Activated naive CD4-positive, alpha-beta T cell treated with anti-CD3 and anti-CD28 coated beads, Interleukin-2, amount 10 ng/mL, durations not matched to agents 7 days and 5 days (primary cell): ENCODE measurements at regions not wholly inside any gene's neighbourhood (a gene's known extent, or its start where the extent isn't known, plus 50 kb on each side); places are given as distances from the start of the nearest gene placed in this dataset.

Experiments used
- CTCF ChIA-PET: fragments of 350-600 bp; sonication (Branson Sonifier 250); formaldehyde crosslinking; loops from one replicate; lab custom pipeline; 2021; ENCODE audit warnings: antibody characterized with exemption; lab: Charles Lee
- DNase-seq: peaks from one replicate; pipeline ENCODE4 v3.0.0-alpha.2; 2020
- H3K27ac Mint-ChIP-seq: one replicate; pipeline ENCODE4 v1.8.0; 2021; ENCODE audit warnings: mild to moderate bottlenecking, moderate library complexity, mixed read lengths
- H3K27me3 Mint-ChIP-seq: one replicate; pipeline ENCODE4 v1.8.0; 2021; ENCODE audit warnings: mild to moderate bottlenecking, mixed read lengths
- H3K36me3 Mint-ChIP-seq: one replicate; pipeline ENCODE4 v1.8.0; 2021; ENCODE audit warnings: mixed read lengths
- H3K4me1 Mint-ChIP-seq: one replicate; pipeline ENCODE4 v1.8.0; 2021; ENCODE audit warnings: mixed read lengths
- H3K4me3 Mint-ChIP-seq: one replicate; pipeline ENCODE4 v1.8.0; 2021; ENCODE audit warnings: mild to moderate bottlenecking, moderate library complexity, mixed read lengths
- H3K9me3 Mint-ChIP-seq: one replicate; pipeline ENCODE4 v1.8.0; 2021; ENCODE audit warnings: mixed read lengths

DNA sequence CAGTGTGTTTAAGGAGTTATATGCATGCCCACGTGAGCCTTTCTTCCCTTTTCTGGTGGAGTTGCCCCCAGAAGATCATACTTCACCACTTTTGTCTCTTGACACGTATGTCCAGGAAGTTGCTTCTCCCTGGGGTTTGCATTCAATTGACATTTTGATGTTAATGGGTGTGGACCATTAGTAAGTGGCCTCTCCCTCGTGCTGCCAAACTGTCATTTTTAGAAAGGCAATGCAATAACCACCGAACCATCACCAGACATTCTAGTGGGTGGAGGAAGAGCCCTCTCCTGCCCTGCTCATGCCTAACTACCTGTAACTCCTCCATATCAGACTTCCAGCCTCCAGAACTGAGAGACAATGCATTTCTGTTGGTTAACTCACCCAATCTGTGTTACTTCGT, 290.8 kb downstream of the ATPSCKMT start:
- H3K4me3 Mint-ChIP-seq: no peak overlapping the region
- no peak overlapping the region for H3K27ac Mint-ChIP-seq
- peaks cover 4% of the 10 kb centered on the region for H3K9me3 Mint-ChIP-seq
- no peaks in the 10 kb centered on the region for H3K27me3 Mint-ChIP-seq
- no peaks in the 10 kb centered on the region for H3K4me1 Mint-ChIP-seq
- CTCF ChIA-PET: no interaction called here
- DNase-seq: no peak
- H3K36me3 Mint-ChIP-seq: no peaks in the 10 kb centered on the region

DNA sequence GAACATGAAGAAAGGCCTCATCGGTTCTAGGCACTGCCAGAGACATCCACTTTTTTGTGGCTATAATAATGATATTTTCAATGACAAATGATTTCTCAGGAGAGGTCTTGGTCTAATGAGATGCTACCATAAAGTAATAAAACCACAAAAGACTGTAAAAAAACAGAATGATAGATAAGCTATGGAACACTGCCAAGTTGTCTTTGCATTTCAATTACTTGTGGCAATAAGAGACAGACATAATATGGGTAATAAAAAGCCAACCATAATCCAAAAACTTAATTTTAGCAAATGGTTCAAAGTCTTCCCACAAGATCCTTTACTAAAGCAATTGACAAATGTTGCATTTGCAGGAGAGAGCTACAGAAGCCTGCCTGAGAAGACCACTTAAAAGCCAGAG, 292.5 kb downstream of the ATPSCKMT start:
- CTCF ChIA-PET: no interaction called here
- H3K36me3 Mint-ChIP-seq: no peaks in the 10 kb centered on the region
- H3K27ac Mint-ChIP-seq: no peak overlapping the region
- no peak for DNase-seq
- no peaks in the 10 kb centered on the region for H3K27me3 Mint-ChIP-seq
- no peak overlapping the region for H3K4me3 Mint-ChIP-seq
- H3K9me3 Mint-ChIP-seq: peaks cover 4% of the 10 kb centered on the region
- no peaks in the 10 kb centered on the region for H3K4me1 Mint-ChIP-seq

DNA sequence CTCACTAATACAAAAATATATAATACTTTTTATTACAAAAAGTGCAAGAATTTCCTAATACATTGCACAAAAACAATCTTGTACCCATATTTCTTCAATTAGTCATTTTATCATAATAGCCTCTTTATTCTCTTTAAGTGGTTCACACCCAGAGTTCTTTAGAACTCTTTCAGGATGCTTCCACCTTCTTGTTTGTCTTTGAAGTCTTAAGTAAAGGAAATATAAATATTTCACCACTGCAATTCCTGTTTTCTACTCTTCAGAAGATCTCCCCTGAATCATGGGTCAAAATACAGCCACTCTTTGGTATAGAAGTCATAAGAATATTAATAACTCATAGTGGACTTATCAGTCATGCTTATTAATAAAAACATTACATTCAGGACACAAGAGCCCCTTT, 293.0 kb downstream of the ATPSCKMT start:
- H3K4me3 Mint-ChIP-seq: no peak overlapping the region
- no peaks in the 10 kb centered on the region for H3K27me3 Mint-ChIP-seq
- CTCF ChIA-PET: no interaction called here
- H3K9me3 Mint-ChIP-seq: peaks cover 4% of the 10 kb centered on the region
- H3K4me1 Mint-ChIP-seq: no peaks in the 10 kb centered on the region
- no peaks in the 10 kb centered on the region for H3K36me3 Mint-ChIP-seq
- no peak overlapping the region for H3K27ac Mint-ChIP-seq
- DNase-seq: no peak

DNA sequence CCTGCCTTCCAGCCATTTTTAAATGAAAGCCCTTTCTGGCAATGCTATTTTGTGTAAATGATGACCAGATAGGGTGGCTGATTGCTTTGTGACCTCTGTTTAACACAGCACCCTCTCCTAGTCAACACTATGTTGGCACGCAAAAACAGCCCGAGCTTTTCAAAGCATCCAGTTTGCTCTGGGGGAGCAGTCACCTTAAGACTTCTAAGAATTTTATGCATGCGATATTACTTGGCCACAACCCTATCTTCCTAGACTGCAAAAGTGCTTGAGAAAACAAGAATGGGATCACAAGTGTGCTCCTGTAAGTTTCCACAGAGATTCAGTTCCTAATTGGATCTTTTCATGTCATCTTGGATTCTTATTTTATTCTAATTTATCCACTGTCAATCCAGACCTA, 294.1 kb downstream of the ATPSCKMT start:
- Mint-ChIP-seq H3K4me1 (no peaks in the 10 kb centered on the region), H3K4me3 (no peak overlapping the region), H3K9me3 (peaks cover 4% of the 10 kb centered on the region), H3K27ac (no peak overlapping the region), H3K36me3 (no peaks in the 10 kb centered on the region), H3K27me3 (no peaks in the 10 kb centered on the region)
- CTCF ChIA-PET: no interaction called here
- no peak for DNase-seq

DNA sequence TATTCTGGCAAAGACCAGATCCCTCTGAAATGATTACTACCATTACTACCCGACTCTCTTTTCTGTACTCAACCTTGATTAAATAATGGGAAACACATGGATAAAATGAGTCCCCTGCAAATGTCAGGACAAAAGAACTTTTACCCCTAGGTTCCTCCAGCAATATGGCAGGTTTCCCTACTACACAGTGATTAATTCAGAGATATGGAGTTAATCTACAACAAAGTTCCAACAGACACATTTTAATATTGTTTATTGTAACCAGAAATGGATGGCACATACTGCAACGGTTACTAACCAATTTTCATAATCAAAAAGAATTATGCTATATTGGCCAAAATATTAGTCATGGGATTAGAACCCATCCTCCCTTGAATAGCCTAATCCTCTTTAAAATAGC, 294.8 kb downstream of the ATPSCKMT start:
- no peak for DNase-seq
- H3K27ac Mint-ChIP-seq: no peak overlapping the region
- H3K36me3 Mint-ChIP-seq: no peaks in the 10 kb centered on the region
- H3K9me3 Mint-ChIP-seq: peaks cover 2% of the 10 kb centered on the region
- H3K27me3 Mint-ChIP-seq: no peaks in the 10 kb centered on the region
- H3K4me3 Mint-ChIP-seq: no peak overlapping the region
- CTCF ChIA-PET: no interaction called here
- H3K4me1 Mint-ChIP-seq: no peaks in the 10 kb centered on the region

DNA sequence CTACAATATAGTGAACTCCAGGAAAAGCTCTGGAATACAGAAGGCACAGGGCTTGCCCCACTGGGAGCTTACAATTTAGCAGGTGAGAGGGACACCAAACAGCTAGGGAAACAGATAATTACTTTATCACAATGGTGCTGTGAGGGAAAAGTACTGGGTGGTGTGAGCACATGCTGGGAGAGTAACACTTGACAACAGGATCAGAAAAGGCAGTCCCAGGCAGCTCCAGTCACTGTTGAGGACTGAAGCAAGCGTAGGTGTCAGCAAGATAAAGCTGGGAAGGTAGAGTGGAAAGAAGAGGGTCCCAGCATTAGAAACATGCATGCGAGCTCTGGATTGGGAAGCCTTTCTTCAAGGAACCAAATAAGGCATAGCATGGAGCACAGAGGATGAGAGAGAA, 296.0 kb downstream of the ATPSCKMT start:
- H3K4me3 Mint-ChIP-seq: no peak overlapping the region
- CTCF ChIA-PET: no interaction called here
- H3K9me3 Mint-ChIP-seq: no peaks in the 10 kb centered on the region
- no peaks in the 10 kb centered on the region for H3K4me1 Mint-ChIP-seq
- no peak for DNase-seq
- no peaks in the 10 kb centered on the region for H3K36me3 Mint-ChIP-seq
- H3K27me3 Mint-ChIP-seq: no peaks in the 10 kb centered on the region
- no peak overlapping the region for H3K27ac Mint-ChIP-seq

DNA sequence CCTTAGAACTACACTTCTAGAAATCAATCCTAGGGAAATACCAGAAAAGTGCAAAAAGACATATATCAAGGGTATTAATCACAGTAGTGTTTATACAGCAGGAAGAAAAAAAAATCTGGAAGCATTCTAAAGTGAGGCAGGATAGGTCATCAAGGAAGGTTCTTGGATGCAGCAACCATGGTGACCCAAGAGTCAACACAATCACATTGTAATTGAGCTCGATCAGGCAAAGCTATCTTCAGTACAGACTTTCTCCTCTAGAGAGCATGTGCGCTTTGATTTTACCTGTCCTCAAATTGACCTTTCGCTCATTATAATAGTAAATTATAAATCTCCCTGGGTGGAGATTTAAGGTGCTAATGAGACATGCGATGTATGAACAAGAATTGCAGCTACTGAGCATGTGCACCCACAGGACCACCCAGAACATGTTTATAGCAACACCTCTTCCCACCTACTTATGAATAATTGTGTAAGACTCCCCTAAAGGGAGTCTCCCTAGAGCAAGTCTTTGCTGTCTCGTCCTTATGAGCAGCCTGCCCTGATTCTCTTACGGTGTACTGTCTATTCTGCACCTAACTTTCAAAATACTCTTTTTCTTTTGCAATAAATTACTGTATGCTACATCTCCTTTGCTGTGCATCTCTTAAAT, 297.7 kb downstream of the ATPSCKMT start:
- CTCF ChIA-PET: no interaction called here
- Mint-ChIP-seq H3K36me3 (no peaks in the 10 kb centered on the region), H3K4me3 (no peak overlapping the region), H3K27me3 (no peaks in the 10 kb centered on the region), H3K9me3 (no peaks in the 10 kb centered on the region), H3K4me1 (no peaks in the 10 kb centered on the region), H3K27ac (no peak overlapping the region)
- no peak for DNase-seq

DNA sequence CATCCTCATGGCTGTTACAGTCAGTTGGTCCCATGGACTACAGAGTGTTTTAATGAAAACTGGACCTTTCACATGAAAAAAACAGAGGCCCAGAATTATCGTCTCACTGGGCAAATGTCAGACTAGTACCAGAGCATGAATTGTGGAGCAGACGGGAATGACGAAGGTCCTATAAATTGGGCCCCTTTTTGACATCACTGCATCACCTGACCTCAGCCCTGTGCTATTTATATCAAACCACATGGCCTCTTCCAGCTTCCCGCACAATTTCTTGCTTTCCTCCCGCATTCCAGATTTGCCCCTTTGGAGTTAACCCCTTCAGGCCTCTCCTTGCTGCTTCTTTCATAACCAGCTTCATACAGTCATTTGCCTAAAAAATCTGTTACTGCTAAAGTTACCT, 301.7 kb downstream of the ATPSCKMT start:
- Mint-ChIP-seq H3K27ac (no peak overlapping the region), H3K9me3 (no peaks in the 10 kb centered on the region), H3K4me1 (no peaks in the 10 kb centered on the region), H3K36me3 (no peaks in the 10 kb centered on the region), H3K4me3 (no peak overlapping the region), H3K27me3 (no peaks in the 10 kb centered on the region)
- DNase-seq: no peak
- CTCF ChIA-PET: no interaction called here

DNA sequence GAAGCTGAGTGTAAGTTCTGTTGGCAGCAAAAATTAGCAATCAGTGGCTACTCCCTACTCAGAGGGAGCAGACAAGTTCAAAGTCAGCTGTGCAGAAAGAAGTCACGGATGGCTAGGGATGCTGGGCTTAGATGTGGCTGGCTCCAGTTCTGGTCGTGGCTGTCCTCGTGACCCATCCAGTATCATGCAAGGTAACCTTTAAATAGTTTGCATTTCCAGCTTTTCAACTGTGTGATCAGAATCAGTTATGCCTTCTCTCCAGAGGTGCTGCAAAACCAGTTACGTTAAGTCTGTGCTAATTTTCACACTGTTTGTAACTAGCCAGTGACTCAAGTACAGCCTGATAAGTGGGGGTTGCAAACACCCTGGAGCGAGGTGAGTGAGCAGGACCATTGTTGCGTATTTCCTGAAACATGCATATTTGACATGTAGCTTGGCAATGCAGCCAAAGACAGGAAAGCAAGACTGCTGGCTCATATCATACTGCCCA, 302.4 kb downstream of the ATPSCKMT start:
- Mint-ChIP-seq H3K4me1 (no peaks in the 10 kb centered on the region), H3K27me3 (no peaks in the 10 kb centered on the region), H3K9me3 (no peaks in the 10 kb centered on the region), H3K36me3 (no peaks in the 10 kb centered on the region), H3K27ac (no peak overlapping the region), H3K4me3 (no peak overlapping the region)
- CTCF ChIA-PET: no interaction called here
- no peak for DNase-seq

DNA sequence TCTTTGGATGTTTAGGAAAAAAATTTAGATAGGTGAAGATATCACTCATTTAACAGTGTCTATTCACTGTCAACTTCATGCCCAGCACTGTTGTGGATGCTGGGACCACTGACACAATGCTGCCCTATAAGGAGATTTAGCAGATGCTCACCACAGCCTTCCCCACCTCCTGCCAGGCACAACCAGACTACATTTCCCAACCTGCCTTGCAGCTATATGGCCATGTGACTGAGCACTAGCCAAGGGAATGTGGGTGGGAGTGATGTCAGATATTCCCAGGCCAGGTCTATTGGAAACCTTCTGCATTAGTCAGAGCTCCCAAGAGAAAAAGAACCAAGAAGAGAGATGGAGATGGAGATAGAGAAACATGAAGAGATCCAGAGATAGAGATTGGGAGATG, 302.6 kb upstream of the TAS2R1 start:
- H3K4me3 Mint-ChIP-seq: no peak overlapping the region
- CTCF ChIA-PET: no interaction called here
- H3K36me3 Mint-ChIP-seq: no peaks in the 10 kb centered on the region
- no peak overlapping the region for H3K27ac Mint-ChIP-seq
- H3K4me1 Mint-ChIP-seq: no peaks in the 10 kb centered on the region
- no peak for DNase-seq
- H3K27me3 Mint-ChIP-seq: no peaks in the 10 kb centered on the region
- peaks cover 18% of the 10 kb centered on the region for H3K9me3 Mint-ChIP-seq

DNA sequence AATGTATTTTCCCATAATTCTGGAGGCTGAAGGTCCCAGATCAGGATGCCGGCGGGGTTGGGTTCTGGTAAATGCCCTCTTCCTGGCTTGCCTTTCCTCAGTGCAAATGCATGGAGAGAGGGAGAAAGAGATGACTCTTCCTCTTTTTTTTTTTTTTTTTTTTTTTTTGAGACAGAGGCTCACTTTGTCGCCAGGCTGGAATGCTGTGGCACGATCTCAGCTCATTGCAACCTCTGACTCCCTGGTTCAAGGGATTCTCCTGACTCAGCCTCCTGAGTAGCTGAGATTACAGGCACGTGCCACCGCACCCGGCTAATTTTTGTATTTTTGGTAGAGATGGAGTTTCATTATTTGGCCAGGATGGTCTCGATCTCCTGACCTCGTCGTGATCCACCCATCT, 300.0 kb upstream of the TAS2R1 start:
- H3K27ac Mint-ChIP-seq: no peak overlapping the region
- H3K36me3 Mint-ChIP-seq: no peaks in the 10 kb centered on the region
- no peak for DNase-seq
- H3K9me3 Mint-ChIP-seq: peaks cover 13% of the 10 kb centered on the region
- H3K27me3 Mint-ChIP-seq: no peaks in the 10 kb centered on the region
- no peak overlapping the region for H3K4me3 Mint-ChIP-seq
- H3K4me1 Mint-ChIP-seq: no peaks in the 10 kb centered on the region
- CTCF ChIA-PET: no interaction called here

DNA sequence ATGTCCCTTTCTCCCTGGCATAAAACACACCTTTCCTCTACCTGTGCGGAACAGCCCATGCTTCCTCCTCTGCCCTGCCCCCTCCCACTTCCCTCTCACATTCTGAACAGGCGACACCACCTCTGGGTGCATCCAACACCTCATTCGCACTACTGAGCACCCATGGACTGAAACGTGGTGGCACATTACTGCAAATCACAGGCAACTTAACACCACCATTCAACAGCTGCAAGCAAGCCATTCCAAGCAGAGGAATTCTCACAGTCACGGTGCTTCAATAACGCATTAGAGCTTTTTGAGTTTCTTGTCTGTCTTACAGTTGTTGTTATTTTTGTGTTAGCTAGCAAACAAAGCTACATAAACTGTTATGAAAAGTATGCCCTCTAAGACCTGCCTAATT, 298.2 kb upstream of the TAS2R1 start:
- Mint-ChIP-seq H3K4me3 (no peak overlapping the region), H3K36me3 (no peaks in the 10 kb centered on the region), H3K9me3 (peaks cover 15% of the 10 kb centered on the region), H3K4me1 (no peaks in the 10 kb centered on the region), H3K27ac (no peak overlapping the region), H3K27me3 (no peaks in the 10 kb centered on the region)
- CTCF ChIA-PET: no interaction called here
- no peak for DNase-seq

DNA sequence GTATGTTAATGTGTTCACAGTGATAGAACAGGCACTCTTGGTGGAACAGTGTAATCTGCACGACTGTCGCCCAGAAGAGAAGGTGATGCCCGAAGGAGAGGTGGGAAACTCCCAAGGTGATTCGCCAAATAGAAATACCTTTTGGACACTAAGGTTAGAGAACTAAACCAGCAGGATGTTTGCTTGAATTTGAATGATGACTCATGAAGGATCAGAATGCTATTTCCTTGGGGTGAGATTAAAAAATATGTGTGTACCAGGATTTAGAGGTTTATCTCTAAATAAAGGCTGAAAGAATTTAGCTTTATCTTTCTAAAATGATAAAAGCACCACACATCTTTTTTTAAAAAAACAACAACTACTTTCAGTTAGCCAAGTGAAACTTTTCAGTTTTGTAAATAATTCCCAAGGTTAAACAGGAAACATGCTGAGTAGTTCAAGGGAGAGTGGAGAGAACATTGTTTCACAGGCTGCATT, 297.4 kb upstream of the TAS2R1 start:
- DNase-seq: no peak
- no peaks in the 10 kb centered on the region for H3K4me1 Mint-ChIP-seq
- H3K27ac Mint-ChIP-seq: no peak overlapping the region

DNA sequence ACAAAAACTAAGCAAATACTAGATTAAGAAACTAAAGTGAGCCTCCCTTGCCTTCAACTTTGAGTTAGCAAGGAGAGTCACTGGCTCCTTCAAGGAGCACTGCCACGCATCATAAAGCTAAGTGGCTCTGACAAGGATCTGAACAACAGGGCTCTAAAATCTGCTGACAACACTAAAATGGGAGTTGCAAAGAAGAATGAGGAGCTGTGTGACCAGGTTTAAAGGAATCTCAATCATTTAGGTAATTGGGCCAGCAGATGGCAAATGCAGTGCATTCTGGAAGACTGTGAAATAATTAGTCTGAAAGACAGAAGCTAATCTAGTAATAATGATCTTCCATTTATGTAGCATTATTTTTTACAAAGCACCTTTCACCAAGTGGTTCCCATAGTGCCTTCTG, 297.0 kb upstream of the TAS2R1 start:
- CTCF ChIA-PET: no interaction called here
- H3K36me3 Mint-ChIP-seq: no peaks in the 10 kb centered on the region
- DNase-seq: no peak

More for the DNA sequence above, 297.4 kb upstream of the TAS2R1 start:
- peaks cover 19% of the 10 kb centered on the region for H3K9me3 Mint-ChIP-seq
- H3K4me3 Mint-ChIP-seq: no peak overlapping the region
- CTCF ChIA-PET: no interaction called here
- no peaks in the 10 kb centered on the region for H3K27me3 Mint-ChIP-seq
- no peaks in the 10 kb centered on the region for H3K36me3 Mint-ChIP-seq

DNA sequence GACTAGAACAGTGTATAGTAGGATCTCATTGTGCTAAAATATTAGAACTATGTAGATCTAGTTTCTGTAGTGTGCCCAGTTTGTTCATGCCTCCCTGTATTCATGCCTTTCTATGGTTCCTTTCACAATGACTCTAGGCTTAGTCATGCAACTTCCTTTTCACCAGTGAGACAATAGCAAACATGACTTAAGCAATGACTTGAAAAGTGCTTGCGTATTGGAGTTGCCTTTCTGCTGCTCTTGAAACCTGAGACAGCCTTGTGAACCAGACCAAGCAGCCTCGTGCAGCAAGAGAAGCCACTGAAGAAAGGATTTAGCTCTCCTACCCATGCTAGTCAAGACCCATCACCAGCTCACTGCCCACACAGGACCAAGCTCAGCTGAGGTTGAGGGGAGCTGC, 294.5 kb upstream of the TAS2R1 start:
- no peak overlapping the region for H3K27ac Mint-ChIP-seq
- CTCF ChIA-PET: no interaction called here
- no peak for DNase-seq

More for the DNA sequence above, 297.0 kb upstream of the TAS2R1 start:
- no peak overlapping the region for H3K27ac Mint-ChIP-seq
- no peak overlapping the region for H3K4me3 Mint-ChIP-seq
- peaks cover 19% of the 10 kb centered on the region for H3K9me3 Mint-ChIP-seq
- H3K4me1 Mint-ChIP-seq: no peaks in the 10 kb centered on the region
- H3K27me3 Mint-ChIP-seq: no peaks in the 10 kb centered on the region

More for the DNA sequence above, 294.5 kb upstream of the TAS2R1 start:
- H3K27me3 Mint-ChIP-seq: no peaks in the 10 kb centered on the region
- no peaks in the 10 kb centered on the region for H3K4me1 Mint-ChIP-seq
- no peak overlapping the region for H3K4me3 Mint-ChIP-seq
- no peaks in the 10 kb centered on the region for H3K36me3 Mint-ChIP-seq
- H3K9me3 Mint-ChIP-seq: peaks cover 19% of the 10 kb centered on the region
